Kidney (tissue), 13 donors: ENCODE measurements at regions not wholly inside any gene's neighbourhood (a gene's known extent, or its start where the extent isn't known, plus 50 kb on each side); places are given as distances from the start of the nearest gene placed in this dataset.
A peak's percentile ranks its signal among the peaks of the same experiment; 100 is the strongest.

Source experiments
- DNase-seq, 5 donors: peaks; one replicate each; pipeline ENCODE4 v3.0.0-alpha.2; 2013 to 2020
- FAIRE-seq: peaks from 2 replicates; lab custom pipeline; 2012; peaks lifted over from hg19 to GRCh38; lab: Jason Lieb, UNC
- H3K27ac ChIP-seq, 2 donors: one replicate each; pipeline ENCODE4 v1.7.0; 2013; ENCODE audit warnings: low read depth in 2 of 2, low read length in 2 of 2, inconsistent platforms in 1 of 2
- H3K27me3 ChIP-seq: one replicate; pipeline ENCODE4 v1.7.1; 2013; ENCODE audit warnings: low read length, inconsistent platforms; ENCODE audit not compliant: control insufficient read depth, insufficient read depth
- H3K36me3 ChIP-seq, 3 donors: one replicate each; pipeline versions ENCODE4 v1.7.0 to v1.7.1; 2013; ENCODE audit warnings: low read length in 3 of 3, control low read depth in 1 of 3, inconsistent platforms in 1 of 3; ENCODE audit not compliant: insufficient read depth in 3 of 3, control insufficient read depth in 2 of 3
- H3K4me1 ChIP-seq, 3 donors: one replicate each; pipeline versions ENCODE4 v1.7.0 to v1.7.1; 2013; ENCODE audit warnings: low read length in 3 of 3, inconsistent platforms in 1 of 3, low read depth in 1 of 3; ENCODE audit not compliant: control insufficient read depth in 2 of 3, insufficient read depth in 2 of 3
- H3K4me3 ChIP-seq, 3 donors: one replicate each; pipeline versions ENCODE4 v1.7.0 to v1.8.1; 2013; ENCODE audit warnings: low read length in 3 of 3, control low read depth in 1 of 3, inconsistent platforms in 1 of 3
- H3K9ac ChIP-seq, 3 donors: one replicate each; pipeline versions ENCODE4 v1.7.0 to v1.7.1; 2013; ENCODE audit warnings: low read length in 3 of 3, control low read depth in 1 of 3, inconsistent platforms in 1 of 3
- H3K9me3 ChIP-seq, 3 donors: one replicate each; pipeline versions ENCODE4 v1.7.0 to v1.7.1; 2013; ENCODE audit warnings: low read length in 3 of 3, control low read depth in 1 of 3, inconsistent platforms in 1 of 3; ENCODE audit not compliant: control insufficient read depth in 2 of 3, insufficient read depth in 1 of 3
- intact Hi-C: fragments of 100-400 bp; cut with DNase I; formaldehyde crosslinking; loops from one replicate; pipeline ENCODE4 v1.11.1; 2022
- TF ChIP-seq, protein P1 (sequence below): IDR thresholded peaks from 3 replicates; pipeline ENCODE4 v1.5.1; 2012; ENCODE audit warnings: mild to moderate bottlenecking, moderate library complexity, borderline replicate concordance; ENCODE audit not compliant: insufficient read depth; ENCODE audit errors: extremely low read depth
- donor health status: control.
- donor health status: control.
- donor health status: control.
- donor health status: control.
- donor health status: control.
- donor health status: DM: yes; HTN: yes; CAD: no.
- donor health status: Normal renal cell carcinoma (clear cell type).

- TF ChIP-seq, protein P1, sequence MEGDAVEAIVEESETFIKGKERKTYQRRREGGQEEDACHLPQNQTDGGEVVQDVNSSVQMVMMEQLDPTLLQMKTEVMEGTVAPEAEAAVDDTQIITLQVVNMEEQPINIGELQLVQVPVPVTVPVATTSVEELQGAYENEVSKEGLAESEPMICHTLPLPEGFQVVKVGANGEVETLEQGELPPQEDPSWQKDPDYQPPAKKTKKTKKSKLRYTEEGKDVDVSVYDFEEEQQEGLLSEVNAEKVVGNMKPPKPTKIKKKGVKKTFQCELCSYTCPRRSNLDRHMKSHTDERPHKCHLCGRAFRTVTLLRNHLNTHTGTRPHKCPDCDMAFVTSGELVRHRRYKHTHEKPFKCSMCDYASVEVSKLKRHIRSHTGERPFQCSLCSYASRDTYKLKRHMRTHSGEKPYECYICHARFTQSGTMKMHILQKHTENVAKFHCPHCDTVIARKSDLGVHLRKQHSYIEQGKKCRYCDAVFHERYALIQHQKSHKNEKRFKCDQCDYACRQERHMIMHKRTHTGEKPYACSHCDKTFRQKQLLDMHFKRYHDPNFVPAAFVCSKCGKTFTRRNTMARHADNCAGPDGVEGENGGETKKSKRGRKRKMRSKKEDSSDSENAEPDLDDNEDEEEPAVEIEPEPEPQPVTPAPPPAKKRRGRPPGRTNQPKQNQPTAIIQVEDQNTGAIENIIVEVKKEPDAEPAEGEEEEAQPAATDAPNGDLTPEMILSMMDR = no peak
- Histone ChIP-seq H3K36me3 (no peaks in the 10 kb centered on the region), H3K4me3 (no peak overlapping the region), H3K9ac (no peak overlapping the region), H3K27me3 (no peaks in the 10 kb centered on the region), H3K9me3 (no peaks in the 10 kb centered on the region), H3K4me1 (no peaks in the 10 kb centered on the region), H3K27ac (no peak overlapping the region)
- DNase-seq (no peak), FAIRE-seq (no peak)
- intact Hi-C loops = no loop called here
Measured at GRCh38 chr2:8310557-8311455, 371.1 kb upstream of the ID2 start.

DNA sequence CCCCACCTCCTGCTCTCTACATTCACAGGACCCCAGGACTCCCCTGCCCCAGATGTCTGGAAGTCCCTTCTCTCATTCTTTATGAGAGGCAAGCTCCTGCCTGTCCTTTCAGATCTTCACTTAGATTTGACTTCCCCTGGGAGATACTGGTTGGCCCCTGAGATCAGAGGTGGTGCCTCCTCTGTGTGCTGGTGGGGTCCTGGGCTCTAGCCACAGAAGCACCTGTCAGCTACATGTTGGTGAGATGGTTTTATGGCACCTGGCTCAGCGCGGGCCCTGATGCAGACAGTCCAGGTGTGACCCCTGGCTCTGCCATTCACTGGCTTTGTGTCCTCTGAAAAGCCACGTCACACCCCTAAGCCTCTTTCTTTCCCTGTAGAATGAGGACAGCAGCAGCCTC lies 369.6 kb upstream of the ID2 start:
- intact Hi-C loops = no loop called here
- no peak for FAIRE-seq

GRCh38 chr2:8312861-8313830 lies 368.7 kb upstream of the ID2 start:
- Histone ChIP-seq H3K9me3 (no peaks in the 10 kb centered on the region), H3K4me1 (no peaks in the 10 kb centered on the region), H3K9ac (no peak overlapping the region), H3K36me3 (no peaks in the 10 kb centered on the region), H3K4me3 (no peak overlapping the region), H3K27ac (no peak overlapping the region), H3K27me3 (no peaks in the 10 kb centered on the region)
- intact Hi-C loops = no loop called here
- TF ChIP-seq, protein P1 = no peak
- DNase-seq (peak in 1 of 5 donors; percentile 16), FAIRE-seq (no peak)

More for the DNA sequence above, 369.6 kb upstream of the ID2 start:
- TF ChIP-seq, protein P1 = no peak
- Histone ChIP-seq H3K9ac (no peak overlapping the region), H3K36me3 (no peaks in the 10 kb centered on the region), H3K9me3 (no peaks in the 10 kb centered on the region), H3K4me1 (no peaks in the 10 kb centered on the region), H3K27ac (no peak overlapping the region), H3K27me3 (no peaks in the 10 kb centered on the region), H3K4me3 (no peak overlapping the region)
- DNase-seq = no peak
